ENCODE measurements at regions not wholly inside any gene's neighbourhood (a gene's known extent, or its start where the extent isn't known, plus 50 kb on each side); places are given as distances from the start of the nearest gene placed in this dataset.

DNA sequence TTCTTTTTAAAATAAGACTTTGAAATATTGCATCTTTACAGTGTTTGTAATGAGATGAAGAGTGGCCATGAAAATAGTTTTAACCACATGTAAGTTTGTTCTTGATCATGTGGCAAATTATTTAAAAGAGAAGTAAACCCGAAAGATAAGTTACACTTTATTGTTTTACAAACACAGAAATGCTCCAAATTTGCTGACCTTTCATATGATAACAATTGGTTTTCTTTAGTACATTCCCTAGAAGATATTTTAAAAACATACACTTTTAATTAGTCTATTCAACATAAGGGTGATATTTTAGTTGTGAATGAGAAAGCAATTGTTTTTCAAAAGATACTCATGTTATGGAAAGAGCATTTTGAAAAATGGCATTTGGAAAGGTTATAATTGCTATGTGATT is 287.7 kb downstream of the PSAT1 start:
- TF ChIP-seq, protein P1, sequence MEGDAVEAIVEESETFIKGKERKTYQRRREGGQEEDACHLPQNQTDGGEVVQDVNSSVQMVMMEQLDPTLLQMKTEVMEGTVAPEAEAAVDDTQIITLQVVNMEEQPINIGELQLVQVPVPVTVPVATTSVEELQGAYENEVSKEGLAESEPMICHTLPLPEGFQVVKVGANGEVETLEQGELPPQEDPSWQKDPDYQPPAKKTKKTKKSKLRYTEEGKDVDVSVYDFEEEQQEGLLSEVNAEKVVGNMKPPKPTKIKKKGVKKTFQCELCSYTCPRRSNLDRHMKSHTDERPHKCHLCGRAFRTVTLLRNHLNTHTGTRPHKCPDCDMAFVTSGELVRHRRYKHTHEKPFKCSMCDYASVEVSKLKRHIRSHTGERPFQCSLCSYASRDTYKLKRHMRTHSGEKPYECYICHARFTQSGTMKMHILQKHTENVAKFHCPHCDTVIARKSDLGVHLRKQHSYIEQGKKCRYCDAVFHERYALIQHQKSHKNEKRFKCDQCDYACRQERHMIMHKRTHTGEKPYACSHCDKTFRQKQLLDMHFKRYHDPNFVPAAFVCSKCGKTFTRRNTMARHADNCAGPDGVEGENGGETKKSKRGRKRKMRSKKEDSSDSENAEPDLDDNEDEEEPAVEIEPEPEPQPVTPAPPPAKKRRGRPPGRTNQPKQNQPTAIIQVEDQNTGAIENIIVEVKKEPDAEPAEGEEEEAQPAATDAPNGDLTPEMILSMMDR (IDR thresholded peaks at IDR 0.05; ENCODE audit: low read depth, low read length), result no peak
- TF ChIP-seq EZH2phosphoT487 (IDR thresholded peaks at IDR 0.05; ENCODE audit: low read depth), result no peak
